Activated B cell treated with CpG ODN at 0.5 μM for 24 hours (primary cell): ENCODE measurements at regions not wholly inside any gene's neighbourhood (a gene's known extent, or its start where the extent isn't known, plus 50 kb on each side); places are given as distances from the start of the nearest gene placed in this dataset.
"Not testable (repeated sequence)": the region's sequence is repeated elsewhere in the genome, so short reads cannot be mapped to it uniquely, and the experiment has no call there.

Experiments
- ATAC-seq: fragments of 200-7000 bp; cut with Tn5 transposase; one replicate; pipeline ENCODE4 v1.10.0; 2021; ENCODE audit warnings: low read depth, mild to moderate bottlenecking, moderate library complexity
- CTCF ChIA-PET: fragments of 350-600 bp; sonication (Branson Sonifier 250); formaldehyde crosslinking; loops from one replicate; lab custom pipeline; 2021; ENCODE audit warnings: antibody characterized with exemption; lab: Charles Lee
- POLR2A ChIA-PET: fragments of 350-600 bp; sonication (Branson Sonifier 250); formaldehyde crosslinking; loops from one replicate; lab custom pipeline; 2021; ENCODE audit warnings: antibody characterized with exemption; lab: Charles Lee
- DNase-seq: peaks from one replicate; pipeline ENCODE4 v3.0.0; 2022
- H3K27ac Mint-ChIP-seq: one replicate; pipeline ENCODE4 v1.8.0; 2020; ENCODE audit warnings: mixed read lengths
- H3K27me3 Mint-ChIP-seq: one replicate; pipeline ENCODE4 v1.8.0; 2021; ENCODE audit warnings: mixed read lengths
- H3K36me3 Mint-ChIP-seq: one replicate; pipeline ENCODE4 v1.8.0; 2021; ENCODE audit warnings: low read depth, mixed read lengths
- H3K4me1 Mint-ChIP-seq: one replicate; pipeline ENCODE4 v1.8.0; 2021; ENCODE audit warnings: mixed read lengths
- H3K4me3 Mint-ChIP-seq: one replicate; pipeline ENCODE4 v1.8.0; 2020; ENCODE audit warnings: mild to moderate bottlenecking, mixed read lengths
- H3K9me3 Mint-ChIP-seq: one replicate; pipeline ENCODE4 v1.8.0; 2020; ENCODE audit warnings: mixed read lengths
- intact Hi-C: fragments of 100-400 bp; cut with micrococcal nuclease; formaldehyde crosslinking; loops from one replicate; pipeline ENCODE4 v1.15.1; 2024
- TF ChIP-seq, protein P1 (sequence below): fragments of 200-600 bp; IDR thresholded peaks from one replicate; pipeline ENCODE4 v1.8.0; 2022; ENCODE audit warnings: antibody characterized with exemption, mild to moderate bottlenecking

DNA sequence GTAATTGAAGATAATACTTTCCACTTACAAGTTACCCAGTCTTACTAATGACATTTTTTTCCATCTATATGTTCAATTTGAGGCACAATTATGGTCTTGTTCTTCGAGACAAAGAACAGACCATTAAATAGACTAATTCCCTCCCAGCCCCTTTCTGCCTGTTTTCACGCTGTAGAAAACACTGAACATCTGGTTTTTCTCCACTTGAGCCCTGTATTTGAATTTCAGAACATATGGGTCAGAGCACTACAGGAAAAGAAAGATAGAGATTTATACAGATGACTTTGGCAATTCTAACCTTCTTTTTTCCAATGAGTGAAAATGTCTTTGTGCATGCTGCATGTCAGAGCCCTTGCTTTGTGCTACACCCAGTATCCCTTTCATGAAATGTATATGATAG, 506.9 kb downstream of the LRRC70 start:
- ATAC-seq, result no peak
- intact Hi-C loops, result no loop called here
- Mint-ChIP-seq H3K27me3 (no peaks in the 10 kb centered on the region), H3K36me3 (no peaks in the 10 kb centered on the region), H3K27ac (no peak overlapping the region), H3K4me3 (no peak overlapping the region), H3K4me1 (no peaks in the 10 kb centered on the region), H3K9me3 (no peaks in the 10 kb centered on the region)
- no peak for DNase-seq
- CTCF ChIA-PET, result no interaction called here
- POLR2A ChIA-PET, result no interaction called here
- TF ChIP-seq, protein P1, sequence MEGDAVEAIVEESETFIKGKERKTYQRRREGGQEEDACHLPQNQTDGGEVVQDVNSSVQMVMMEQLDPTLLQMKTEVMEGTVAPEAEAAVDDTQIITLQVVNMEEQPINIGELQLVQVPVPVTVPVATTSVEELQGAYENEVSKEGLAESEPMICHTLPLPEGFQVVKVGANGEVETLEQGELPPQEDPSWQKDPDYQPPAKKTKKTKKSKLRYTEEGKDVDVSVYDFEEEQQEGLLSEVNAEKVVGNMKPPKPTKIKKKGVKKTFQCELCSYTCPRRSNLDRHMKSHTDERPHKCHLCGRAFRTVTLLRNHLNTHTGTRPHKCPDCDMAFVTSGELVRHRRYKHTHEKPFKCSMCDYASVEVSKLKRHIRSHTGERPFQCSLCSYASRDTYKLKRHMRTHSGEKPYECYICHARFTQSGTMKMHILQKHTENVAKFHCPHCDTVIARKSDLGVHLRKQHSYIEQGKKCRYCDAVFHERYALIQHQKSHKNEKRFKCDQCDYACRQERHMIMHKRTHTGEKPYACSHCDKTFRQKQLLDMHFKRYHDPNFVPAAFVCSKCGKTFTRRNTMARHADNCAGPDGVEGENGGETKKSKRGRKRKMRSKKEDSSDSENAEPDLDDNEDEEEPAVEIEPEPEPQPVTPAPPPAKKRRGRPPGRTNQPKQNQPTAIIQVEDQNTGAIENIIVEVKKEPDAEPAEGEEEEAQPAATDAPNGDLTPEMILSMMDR, result no peak

- H3K27ac Mint-ChIP-seq, ATAC-seq, H3K4me3 Mint-ChIP-seq, DNase-seq, CTCF ChIA-PET, intact Hi-C loops, POLR2A ChIA-PET, H3K9me3 Mint-ChIP-seq, H3K27me3 Mint-ChIP-seq, H3K36me3 Mint-ChIP-seq, H3K4me1 Mint-ChIP-seq: not testable (repeated sequence)
Measured at GRCh38 chr5:63083689-63084088, 505.1 kb downstream of the LRRC70 start.

- Mint-ChIP-seq H3K9me3 (no peaks in the 10 kb centered on the region), H3K27me3 (no peaks in the 10 kb centered on the region), H3K27ac (no peak overlapping the region), H3K4me3 (no peak overlapping the region), H3K36me3 (no peaks in the 10 kb centered on the region), H3K4me1 (no peaks in the 10 kb centered on the region)
- ChIA-PET POLR2A (no interaction called here), CTCF (no interaction called here)
- no peak for DNase-seq
- TF ChIP-seq, protein P1, result no peak
- intact Hi-C loops, result no loop called here
- ATAC-seq, result no peak
Measured at GRCh38 chr5:63081402-63081801, 502.8 kb downstream of the LRRC70 start.

GRCh38 chr5:63070001-63070400, 491.4 kb downstream of the LRRC70 start:
- TF ChIP-seq, protein P1, result no peak
- POLR2A ChIA-PET, result no interaction called here
- Mint-ChIP-seq H3K4me3 (no peak overlapping the region), H3K4me1 (no peaks in the 10 kb centered on the region), H3K9me3 (peaks cover 2% of the 10 kb centered on the region), H3K27ac (no peak overlapping the region), H3K27me3 (no peaks in the 10 kb centered on the region), H3K36me3 (no peaks in the 10 kb centered on the region)
- ATAC-seq, result no peak
- intact Hi-C loops, result no loop called here
- no peak for DNase-seq
- CTCF ChIA-PET, result no interaction called here

DNA sequence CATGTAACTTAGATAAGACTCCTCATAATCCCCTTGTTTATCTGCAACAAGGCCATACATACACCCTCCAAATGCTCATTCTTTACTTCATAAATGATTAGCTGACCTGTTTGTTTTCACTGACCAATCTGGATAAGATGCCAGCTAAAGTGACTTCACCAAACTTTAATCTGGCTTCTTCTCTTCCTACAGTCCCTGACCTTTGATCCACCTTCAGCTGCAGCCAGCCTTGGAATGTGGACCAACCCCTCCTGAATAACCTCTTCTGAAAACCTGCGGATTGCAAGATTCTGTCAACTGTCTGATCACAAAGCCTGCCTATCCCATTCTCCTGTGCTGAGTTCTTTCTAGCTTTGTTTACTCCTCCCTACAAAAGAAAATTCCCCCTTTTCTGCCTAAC, 476.8 kb downstream of the LRRC70 start:
- peaks cover 4% of the 10 kb centered on the region for H3K9me3 Mint-ChIP-seq
- no peak overlapping the region for H3K27ac Mint-ChIP-seq
- H3K27me3 Mint-ChIP-seq, result no peaks in the 10 kb centered on the region
- ATAC-seq, result no peak
- ChIA-PET CTCF (no interaction called here), POLR2A (no interaction called here)
- DNase-seq, result no peak
- no peaks in the 10 kb centered on the region for H3K4me1 Mint-ChIP-seq
- TF ChIP-seq, protein P1, result no peak
- intact Hi-C loops, result no loop called here
- no peaks in the 10 kb centered on the region for H3K36me3 Mint-ChIP-seq
- H3K4me3 Mint-ChIP-seq, result no peak overlapping the region

DNA sequence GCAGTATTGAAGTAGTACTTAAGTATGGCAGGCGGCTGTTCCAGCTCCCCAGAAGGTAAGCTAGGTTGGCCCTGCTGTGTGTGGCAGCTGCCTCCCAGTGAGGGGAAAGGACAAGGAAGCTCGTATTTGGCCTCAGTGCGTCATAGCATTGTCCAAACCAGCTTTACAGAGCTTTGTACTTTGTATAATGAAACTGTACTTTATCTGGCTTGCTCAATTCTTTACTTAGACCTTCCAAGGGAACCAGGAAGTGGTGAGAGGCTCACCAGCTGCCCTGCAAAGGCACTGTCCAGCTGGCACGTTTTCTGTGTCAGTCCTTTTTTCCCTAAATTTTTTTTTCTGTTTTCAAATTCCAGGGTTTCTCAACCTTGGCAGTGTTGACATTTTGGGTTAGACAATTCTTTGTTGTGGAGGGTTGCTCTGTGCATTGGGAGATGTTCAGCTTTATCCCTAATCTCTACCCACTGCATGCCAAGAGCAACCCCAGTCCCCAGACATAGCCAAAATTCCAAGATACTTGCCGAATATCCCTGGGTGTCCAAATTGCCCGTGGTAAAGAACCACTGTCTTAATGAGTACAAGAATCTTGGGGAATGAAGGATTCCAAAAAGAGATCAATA, 474.5 kb downstream of the LRRC70 start:
- DNase-seq (no peak), ATAC-seq (no peak)
- Mint-ChIP-seq H3K27me3 (no peaks in the 10 kb centered on the region), H3K4me3 (no peak overlapping the region), H3K36me3 (no peaks in the 10 kb centered on the region), H3K9me3 (peaks cover 4% of the 10 kb centered on the region), H3K27ac (no peak overlapping the region), H3K4me1 (no peaks in the 10 kb centered on the region)
- CTCF ChIA-PET, result no interaction called here
- TF ChIP-seq, protein P1, result no peak
- intact Hi-C loops, result no loop called here
- POLR2A ChIA-PET, result no interaction called here
